B cell (primary cell): ENCODE measurements at regions not wholly inside any gene's neighbourhood (a gene's known extent, or its start where the extent isn't known, plus 50 kb on each side); places are given as distances from the start of the nearest gene placed in this dataset.

Source experiments
- ATAC-seq: fragments of 200-7000 bp; cut with Tn5 transposase; one replicate; pipeline ENCODE4 v1.10.0; 2021; ENCODE audit warnings: low read depth, mild to moderate bottlenecking, moderate number of reproducible peaks, moderate library complexity
- CTCF ChIA-PET: fragments of 350-600 bp; sonication (Branson Sonifier 250); formaldehyde crosslinking; loops from one replicate; lab custom pipeline; 2021; ENCODE audit warnings: antibody characterized with exemption, inconsistent platforms; lab: Charles Lee
- POLR2A ChIA-PET: fragments of 350-600 bp; sonication (Branson Sonifier 250); formaldehyde crosslinking; loops from one replicate; lab custom pipeline; 2021; ENCODE audit warnings: antibody characterized with exemption; lab: Charles Lee
- DNase-seq: peaks from one replicate; pipeline ENCODE4 v3.0.0; 2013
- H2AFZ ChIP-seq: 2 replicates; pipeline ENCODE4 v1.6.1; 2012; ENCODE audit warnings: mild to moderate bottlenecking, low read depth, low read length; ENCODE audit not compliant: insufficient read depth, poor library complexity, severe bottlenecking
- H3K27ac ChIP-seq, 2 donors: 1 replicate in 1 of 2; 2 replicates in 1 of 2; pipeline ENCODE4 v1.5.1; 2012 to 2013; ENCODE audit warnings: low read length in 2 of 2, mild to moderate bottlenecking in 2 of 2, moderate library complexity in 1 of 2
- H3K27me3 ChIP-seq, 4 experiments: fragments of 200-600 bp in 1 of 4; sonication (generic) in 1 of 4; replicated peaks in 1 of 4; 1 replicate in 2 of 4; 2 replicates in 2 of 4; pipeline versions ENCODE4 v1.6.1 to v1.7.0; 2013 to 2016; ENCODE audit warnings: low read length in 3 of 4, mild to moderate bottlenecking in 2 of 4, mixed read lengths in 1 of 4, moderate library complexity in 1 of 4; ENCODE audit not compliant: insufficient read depth in 4 of 4, control insufficient read depth in 3 of 4; ENCODE audit errors: control extremely low read depth in 1 of 4
- H3K36me3 ChIP-seq, 2 experiments: replicated peaks in 1 of 2; 1 replicate in 1 of 2; 2 replicates in 1 of 2; pipeline versions ENCODE4 v1.6.1 to v1.7.1; 2013; ENCODE audit warnings: low read length in 1 of 2; ENCODE audit not compliant: insufficient read depth in 2 of 2, control insufficient read depth in 1 of 2; ENCODE audit errors: control extremely low read depth in 1 of 2, extremely low read depth in 1 of 2
- H3K4me1 ChIP-seq, 2 donors: fragments of 200-600 bp in 1 of 2; sonication (generic) in 1 of 2; 1 replicate in 1 of 2; 2 replicates in 1 of 2; pipeline versions ENCODE4 v1.5.1 to v1.6.1; 2013 to 2017; ENCODE audit warnings: low read length in 2 of 2; ENCODE audit not compliant: control insufficient read depth in 2 of 2, insufficient read depth in 2 of 2
- H3K4me2 ChIP-seq: replicated peaks from 2 replicates; pipeline ENCODE3; 2012; ENCODE audit warnings: mild to moderate bottlenecking, low read depth, low read length; ENCODE audit not compliant: poor library complexity, severe bottlenecking
- H3K4me3 ChIP-seq, 5 experiments: fragments of 200-600 bp in 1 of 5; sonication (generic) in 1 of 5; 1 replicate in 3 of 5; 2 replicates in 2 of 5; pipeline versions ENCODE4 v1.5.1 to v1.7.0; 2011 to 2016; ENCODE audit warnings: low read length in 4 of 5, mild to moderate bottlenecking in 4 of 5, low read depth in 2 of 5, control low read depth in 1 of 5, moderate library complexity in 1 of 5; ENCODE audit not compliant: insufficient read depth in 1 of 5; ENCODE audit errors: control extremely low read depth in 1 of 5, extremely low read depth in 1 of 5
- H3K79me2 ChIP-seq: fragments of 200-600 bp; sonication (generic); one replicate; pipeline ENCODE4 v1.6.0; 2016; ENCODE audit warnings: low read length; ENCODE audit not compliant: control insufficient read depth, insufficient read depth
- H3K9ac ChIP-seq: fragments of 200-600 bp; sonication (generic); 2 replicates; pipeline ENCODE4 v1.6.1; 2017; ENCODE audit warnings: mild to moderate bottlenecking, low read length, moderate library complexity
- H3K9me3 ChIP-seq, 3 donors: one replicate each; pipeline versions ENCODE4 v1.6.1 to v1.7.1; 2013; ENCODE audit warnings: low read length in 2 of 3; ENCODE audit not compliant: control insufficient read depth in 2 of 3, insufficient read depth in 1 of 3; ENCODE audit errors: control extremely low read depth in 1 of 3
- H4K20me1 ChIP-seq: 2 replicates; pipeline ENCODE4 v1.6.0; 2012; ENCODE audit warnings: mild to moderate bottlenecking, low read length; ENCODE audit not compliant: insufficient read depth, control insufficient read depth, poor library complexity, severe bottlenecking
- H3K27ac Mint-ChIP-seq: one replicate; pipeline ENCODE4 v1.8.0; 2021; ENCODE audit warnings: mixed read lengths
- H3K27me3 Mint-ChIP-seq: one replicate; pipeline ENCODE4 v1.8.0; 2021; ENCODE audit warnings: mixed read lengths
- H3K4me1 Mint-ChIP-seq: one replicate; pipeline ENCODE4 v1.8.0; 2021; ENCODE audit warnings: mixed read lengths
- H3K4me3 Mint-ChIP-seq: one replicate; pipeline ENCODE4 v1.8.0; 2021; ENCODE audit warnings: mixed read lengths
- H3K9me3 Mint-ChIP-seq: one replicate; pipeline ENCODE4 v1.8.0; 2022; ENCODE audit warnings: mixed read lengths; ENCODE audit not compliant: insufficient read depth
- CTCF ChIP-seq: fragments of 200-600 bp; IDR thresholded peaks from one replicate; pipeline ENCODE4 v1.8.0; 2022; ENCODE audit warnings: antibody characterized with exemption, mild to moderate bottlenecking
- EZH2 ChIP-seq: IDR thresholded peaks from 2 replicates; pipeline ENCODE4 v1.6.1; 2012; ENCODE audit warnings: borderline replicate concordance, low read depth, mild to moderate bottlenecking, moderate library complexity, low read length; ENCODE audit not compliant: insufficient read depth, poor library complexity, severe bottlenecking
- WGBS: methylation state at CpG from one replicate; pipeline ENCODE4 v1.1.5; 2013; ENCODE audit warnings: missing lambda C conversion rate; ENCODE audit not compliant: insufficient coverage; 5-methylcytosine and 5-hydroxymethylcytosine counted together
- intact Hi-C: fragments of 100-400 bp; cut with micrococcal nuclease; formaldehyde crosslinking; loops from one replicate; pipeline ENCODE4 v1.10.0; 2022

DNA sequence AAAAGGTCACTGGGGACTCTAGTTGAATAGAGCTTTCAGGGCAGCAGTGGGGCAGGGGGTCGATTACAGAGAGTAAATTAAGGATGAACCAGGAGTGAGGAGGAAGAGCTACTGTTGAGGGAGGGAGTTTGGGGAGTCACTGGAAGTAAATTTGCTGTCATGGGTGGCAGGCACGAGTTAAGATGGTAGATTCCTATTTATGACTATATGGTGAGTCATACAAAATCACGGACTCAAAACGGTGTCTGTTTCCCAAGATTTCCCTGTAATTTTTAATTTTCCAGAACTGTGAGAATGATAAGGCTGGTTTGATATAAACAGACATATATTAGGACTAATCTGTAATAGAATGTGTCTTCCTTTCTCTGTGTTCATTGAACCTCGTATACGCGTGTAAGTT, 287.6 kb upstream of the GOT2 start:
- Mint-ChIP-seq H3K9me3 (peaks cover 4% of the 10 kb centered on the region), H3K4me1 (no peaks in the 10 kb centered on the region), H3K4me3 (no peak overlapping the region), H3K27ac (no peak overlapping the region), H3K27me3 (no peaks in the 10 kb centered on the region)
- no peak overlapping the region for H3K4me2 ChIP-seq
- no peak for TF ChIP-seq EZH2
- TF ChIP-seq CTCF, result no peak
- ChIA-PET CTCF (no interaction called here), POLR2A (no interaction called here)
- WGBS, result 80% methylated on average over 2 of the region's 7 CpGs
- intact Hi-C loops, result no loop called here
- H3K9me3 ChIP-seq, result peaks cover 0 to 2% (median 0%) of the 10 kb centered on the region in 3 donors
- no peak for ATAC-seq
- H3K9ac ChIP-seq, result no peak overlapping the region
- no peaks in the 10 kb centered on the region for H3K27me3 ChIP-seq
- DNase-seq, result no peak
- no peaks in the 10 kb centered on the region for H3K79me2 ChIP-seq
- no peak overlapping the region for H2AFZ ChIP-seq
- no peaks in the 10 kb centered on the region for H3K4me1 ChIP-seq
- H4K20me1 ChIP-seq, result no peaks in the 10 kb centered on the region
- H3K36me3 ChIP-seq, result no peaks in the 10 kb centered on the region
- H3K27ac ChIP-seq, result no peak overlapping the region
- no peak overlapping the region for H3K4me3 ChIP-seq

DNA sequence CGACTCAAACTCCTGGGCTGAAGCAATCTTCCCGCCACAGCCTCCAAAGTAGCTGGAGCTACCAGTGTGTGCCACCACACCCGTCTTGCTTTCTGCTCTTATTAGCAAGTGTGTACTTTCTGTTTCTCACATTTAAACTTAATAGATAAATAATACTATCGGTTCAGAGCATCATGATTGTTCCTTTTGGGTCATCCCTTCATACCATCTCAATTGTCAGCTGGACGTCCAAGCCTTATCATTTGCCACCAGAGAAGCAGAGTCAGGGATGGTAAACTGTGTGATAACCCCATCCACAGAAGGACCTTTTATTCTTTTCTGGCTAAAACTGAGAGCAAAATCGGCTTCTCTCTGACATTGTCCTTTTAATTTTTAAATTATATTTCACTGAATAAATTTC, 279.8 kb upstream of the GOT2 start:
- CTCF ChIA-PET, result no interaction called here
- Histone ChIP-seq H2AFZ (no peak overlapping the region), H3K27ac (no peak overlapping the region), H3K36me3 (no peaks in the 10 kb centered on the region), H3K9me3 (peaks cover 0 to 2% (median 0%) of the 10 kb centered on the region in 3 donors), H3K4me3 (no peak overlapping the region), H3K4me2 (no peak overlapping the region), H3K27me3 (no peaks in the 10 kb centered on the region), H3K79me2 (no peaks in the 10 kb centered on the region), H3K9ac (no peak overlapping the region), H3K4me1 (no peaks in the 10 kb centered on the region), H4K20me1 (no peaks in the 10 kb centered on the region)
- intact Hi-C loops, result no loop called here
- TF ChIP-seq CTCF, result no peak
- TF ChIP-seq EZH2, result no peak
- H3K4me3 Mint-ChIP-seq, result no peak overlapping the region
- POLR2A ChIA-PET, result no interaction called here
- no peak overlapping the region for H3K27ac Mint-ChIP-seq
- no peaks in the 10 kb centered on the region for H3K9me3 Mint-ChIP-seq
- no peak for DNase-seq
- ATAC-seq, result no peak
- 100% methylated on average over 1 of the region's 6 CpGs for WGBS
- H3K4me1 Mint-ChIP-seq, result no peaks in the 10 kb centered on the region
- no peaks in the 10 kb centered on the region for H3K27me3 Mint-ChIP-seq
